ENCODE measurements at regions not wholly inside any gene's neighbourhood (a gene's known extent, or its start where the extent isn't known, plus 50 kb on each side); places are given as distances from the start of the nearest gene placed in this dataset.
"Not testable (repeated sequence)": the region's sequence is repeated elsewhere in the genome, so short reads cannot be mapped to it uniquely, and the experiment has no call there.

GRCh38 chr11:80943226-80943625, 1502.4 kb upstream of the TENM4 start:
- DNase-seq (ENCODE audit: low spot score), result no peak

- no peak for DNase-seq (ENCODE audit: low spot score)
Measured at GRCh38 chr11:80937842-80938241, 1497.0 kb upstream of the TENM4 start.

- DNase-seq (ENCODE audit: low spot score), result no peak
Measured at GRCh38 chr11:80930038-80930437, 1489.2 kb upstream of the TENM4 start.

GRCh38 chr11:80929031-80929805, 1488.4 kb upstream of the TENM4 start:
- DNase-seq (ENCODE audit: low spot score), result no peak

- no peak for DNase-seq (ENCODE audit: low spot score)
Measured at GRCh38 chr11:80925321-80925720, 1484.5 kb upstream of the TENM4 start.

- DNase-seq (ENCODE audit: low spot score), result not testable (repeated sequence)
Measured at GRCh38 chr11:80921310-80921709, 1480.5 kb upstream of the TENM4 start.

- DNase-seq (ENCODE audit: low spot score), result no peak
Measured at GRCh38 chr11:80916173-80916798, 1475.5 kb upstream of the TENM4 start.

- no peak for DNase-seq (ENCODE audit: low spot score)
Measured at GRCh38 chr11:80914311-80914710, 1473.5 kb upstream of the TENM4 start.

- DNase-seq (ENCODE audit: low spot score), result no peak
Measured at GRCh38 chr11:80911666-80912065, 1470.8 kb upstream of the TENM4 start.

- no peak for DNase-seq (ENCODE audit: low spot score)
Measured at GRCh38 chr11:80900265-80900664, 1459.4 kb upstream of the TENM4 start.

GRCh38 chr11:80899381-80899780, 1458.6 kb upstream of the TENM4 start:
- DNase-seq (ENCODE audit: low spot score), result no peak

GRCh38 chr11:80898910-80899309, 1458.1 kb upstream of the TENM4 start:
- DNase-seq (ENCODE audit: low spot score), result no peak

GRCh38 chr11:80886684-80887083, 1445.9 kb upstream of the TENM4 start:
- no peak for DNase-seq (ENCODE audit: low spot score)

- DNase-seq (ENCODE audit: low spot score), result no peak
Measured at GRCh38 chr11:80873310-80873999, 1432.6 kb upstream of the TENM4 start.

- DNase-seq (ENCODE audit: low spot score), result no peak
Measured at GRCh38 chr11:80872116-80872728, 1431.4 kb upstream of the TENM4 start.

GRCh38 chr11:80868831-80869230, 1428.0 kb upstream of the TENM4 start:
- DNase-seq (ENCODE audit: low spot score), result no peak

- DNase-seq (ENCODE audit: low spot score), result no peak
Measured at GRCh38 chr11:80862011-80862410, 1421.2 kb upstream of the TENM4 start.

- DNase-seq (ENCODE audit: low spot score), result no peak
Measured at GRCh38 chr11:80861193-80861592, 1420.4 kb upstream of the TENM4 start.

- DNase-seq (ENCODE audit: low spot score), result no peak
Measured at GRCh38 chr11:80860632-80861031, 1419.8 kb upstream of the TENM4 start.

- DNase-seq (ENCODE audit: low spot score), result peak; percentile 8
Measured at GRCh38 chr11:80856066-80856465, 1415.2 kb upstream of the TENM4 start.

GRCh38 chr11:80855426-80855825, 1414.6 kb upstream of the TENM4 start:
- DNase-seq (ENCODE audit: low spot score), result no peak

- DNase-seq (ENCODE audit: low spot score), result no peak
Measured at GRCh38 chr11:80849253-80849652, 1408.4 kb upstream of the TENM4 start.

- no peak for DNase-seq (ENCODE audit: low spot score)
Measured at GRCh38 chr11:80846979-80847378, 1406.1 kb upstream of the TENM4 start.
